Naive thymus-derived CD4-positive, alpha-beta T cell (primary cell): ENCODE measurements at regions not wholly inside any gene's neighbourhood (a gene's known extent, or its start where the extent isn't known, plus 50 kb on each side); places are given as distances from the start of the nearest gene placed in this dataset.

Experiments used
- ATAC-seq: fragments of 150-1000 bp; cut with Tn5 transposase; 2 replicates; pipeline ENCODE4 v1.10.0; 2021; ENCODE audit warnings: mild to moderate bottlenecking, moderate library complexity
- CTCF ChIA-PET: fragments of 350-600 bp; sonication (Branson Sonifier 250); formaldehyde crosslinking; loops from one replicate; lab custom pipeline; 2021; ENCODE audit warnings: antibody characterized with exemption; lab: Charles Lee
- POLR2A ChIA-PET: fragments of 350-600 bp; sonication (Branson Sonifier 250); formaldehyde crosslinking; loops from one replicate; lab custom pipeline; 2021; ENCODE audit warnings: antibody characterized with exemption, inconsistent platforms; lab: Charles Lee
- DNase-seq, 9 donors: peaks; one replicate each; pipeline versions ENCODE4 v3.0.0 to v3.0.0-alpha.2; 2020 to 2022; ENCODE audit warnings: mixed read lengths in 1 of 9
- H3K27ac ChIP-seq: one replicate; pipeline ENCODE4 v1.7.0; 2013; ENCODE audit warnings: mild to moderate bottlenecking, low read depth, low read length, moderate library complexity
- H3K27me3 ChIP-seq, 2 donors: one replicate each; pipeline ENCODE4 v1.7.0; 2013; ENCODE audit warnings: low read length in 2 of 2, mild to moderate bottlenecking in 2 of 2, moderate library complexity in 2 of 2; ENCODE audit not compliant: control insufficient read depth in 2 of 2, insufficient read depth in 2 of 2
- H3K36me3 ChIP-seq, 3 experiments: 1 replicate in 2 of 3; 2 replicates in 1 of 3; pipeline ENCODE4 v1.7.0; 2013; ENCODE audit warnings: low read length in 3 of 3, mild to moderate bottlenecking in 3 of 3, moderate library complexity in 1 of 3; ENCODE audit not compliant: insufficient read depth in 3 of 3, control insufficient read depth in 2 of 3
- H3K4me1 ChIP-seq, 2 donors: one replicate each; pipeline ENCODE4 v1.7.0; 2013; ENCODE audit warnings: low read length in 2 of 2, mild to moderate bottlenecking in 2 of 2, moderate library complexity in 1 of 2; ENCODE audit not compliant: control insufficient read depth in 2 of 2, insufficient read depth in 2 of 2
- H3K4me3 ChIP-seq: 2 replicates; pipeline ENCODE4 v1.7.0; 2013; ENCODE audit warnings: mild to moderate bottlenecking, low read length
- H3K9me3 ChIP-seq, 3 experiments: 1 replicate in 2 of 3; 2 replicates in 1 of 3; pipeline ENCODE4 v1.7.0; 2013; ENCODE audit warnings: low read length in 3 of 3; ENCODE audit not compliant: control insufficient read depth in 2 of 3
- H3K27ac Mint-ChIP-seq, 9 donors: one replicate each; pipeline ENCODE4 v1.8.0; 2020 to 2022; ENCODE audit warnings: mixed read lengths in 9 of 9, mild to moderate bottlenecking in 8 of 9, moderate library complexity in 5 of 9, inconsistent platforms in 2 of 9
- H3K27me3 Mint-ChIP-seq, 5 donors: one replicate each; pipeline ENCODE4 v1.8.0; 2021 to 2022; ENCODE audit warnings: mixed read lengths in 5 of 5, mild to moderate bottlenecking in 1 of 5
- H3K36me3 Mint-ChIP-seq, 5 donors: one replicate each; pipeline ENCODE4 v1.8.0; 2020 to 2022; ENCODE audit warnings: mixed read lengths in 5 of 5, mild to moderate bottlenecking in 3 of 5, inconsistent platforms in 1 of 5
- H3K4me1 Mint-ChIP-seq, 7 donors: one replicate each; pipeline ENCODE4 v1.8.0; 2020 to 2022; ENCODE audit warnings: mixed read lengths in 7 of 7, mild to moderate bottlenecking in 3 of 7, inconsistent platforms in 1 of 7
- H3K4me3 Mint-ChIP-seq, 10 donors: one replicate each; pipeline ENCODE4 v1.8.0; 2020 to 2022; ENCODE audit warnings: mild to moderate bottlenecking in 10 of 10, mixed read lengths in 10 of 10, moderate library complexity in 6 of 10, inconsistent platforms in 2 of 10
- H3K9me3 Mint-ChIP-seq, 11 donors: one replicate each; pipeline ENCODE4 v1.8.0; 2020 to 2022; ENCODE audit warnings: mixed read lengths in 11 of 11, mild to moderate bottlenecking in 4 of 11, inconsistent platforms in 1 of 11, moderate library complexity in 1 of 11
- intact Hi-C, 2 donors: fragments of 100-400 bp; cut with micrococcal nuclease; formaldehyde crosslinking; loops; one replicate each; pipeline ENCODE4 v1.15.1; 2023

DNA sequence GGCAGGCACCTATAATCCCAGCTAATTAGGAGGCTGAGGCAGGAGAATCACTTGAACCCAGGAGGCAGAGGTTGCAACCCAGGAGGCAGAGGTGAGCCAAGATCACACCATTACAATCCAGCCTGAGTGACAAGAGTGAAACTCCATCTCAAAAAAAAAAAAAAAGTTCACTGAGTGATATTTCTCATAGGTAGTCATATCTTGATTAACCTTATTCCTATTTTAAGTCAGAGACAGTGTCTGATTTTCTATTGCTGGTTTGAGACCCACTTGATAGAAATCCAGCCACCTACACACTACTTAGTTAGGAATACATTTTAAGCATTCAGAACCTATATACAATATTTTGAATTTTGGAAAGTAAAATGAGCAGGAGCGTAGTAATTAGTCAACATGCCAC is 357.4 kb upstream of the ADGRL2 start:
- Mint-ChIP-seq H3K36me3 (no peaks in the 10 kb centered on the region), H3K9me3 (peaks cover 0 to 5% (median 0%) of the 10 kb centered on the region in 11 donors), H3K27ac (no peak overlapping the region), H3K4me3 (no peak overlapping the region), H3K27me3 (no peaks in the 10 kb centered on the region), H3K4me1 (no peaks in the 10 kb centered on the region)
- Histone ChIP-seq H3K4me3 (no peak overlapping the region), H3K36me3 (no peaks in the 10 kb centered on the region), H3K9me3 (no peaks in the 10 kb centered on the region), H3K27ac (no peak overlapping the region), H3K4me1 (no peaks in the 10 kb centered on the region), H3K27me3 (no peaks in the 10 kb centered on the region)
- CTCF ChIA-PET = no interaction called here
- ATAC-seq (no peak), DNase-seq (no peak)
- intact Hi-C loops = no loop called here
- POLR2A ChIA-PET = no interaction called here

DNA sequence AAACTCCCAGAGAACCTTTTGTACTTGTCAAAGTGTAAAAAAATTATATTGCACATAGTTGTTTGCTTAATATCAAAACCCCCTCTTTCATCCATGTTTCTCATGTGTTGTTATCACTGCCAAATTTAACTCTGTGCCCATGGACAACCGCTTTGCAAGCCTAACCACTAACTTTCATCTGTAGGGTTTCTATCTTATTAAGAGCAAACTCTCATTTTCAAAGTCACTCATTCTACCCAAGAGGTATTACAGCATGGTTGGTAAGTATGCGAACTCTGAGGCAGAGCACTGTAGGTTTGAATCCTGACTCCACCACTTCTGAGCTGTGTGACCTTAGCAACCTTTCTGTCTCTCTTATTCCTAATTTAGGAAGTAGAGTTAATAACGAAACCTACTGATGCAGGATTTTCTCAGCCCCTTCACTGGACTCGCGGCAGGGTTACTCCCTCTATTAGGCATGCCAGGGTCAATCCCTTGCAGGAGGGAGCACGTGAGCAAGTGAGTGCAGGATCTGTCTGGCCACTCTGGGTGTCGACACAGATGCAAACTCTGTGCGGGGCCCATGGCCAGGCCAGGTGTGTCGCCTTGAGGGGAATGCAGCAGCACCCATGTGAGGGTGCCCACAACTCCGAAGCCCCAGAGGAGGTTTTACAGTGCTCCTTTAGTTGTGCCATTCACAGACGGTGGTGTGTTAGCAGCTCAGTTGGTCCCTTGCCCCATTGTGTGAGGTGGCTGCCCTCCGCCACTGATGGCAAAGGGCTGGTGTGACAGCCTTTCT is 361.5 kb upstream of the ADGRL2 start:
- Mint-ChIP-seq H3K9me3 (peaks cover 0 to 5% (median 0%) of the 10 kb centered on the region in 11 donors), H3K27me3 (no peaks in the 10 kb centered on the region), H3K27ac (no peak overlapping the region), H3K4me1 (no peaks in the 10 kb centered on the region), H3K4me3 (no peak overlapping the region), H3K36me3 (no peaks in the 10 kb centered on the region)
- Histone ChIP-seq H3K27me3 (no peaks in the 10 kb centered on the region), H3K9me3 (no peaks in the 10 kb centered on the region), H3K27ac (no peak overlapping the region), H3K4me3 (no peak overlapping the region), H3K36me3 (no peaks in the 10 kb centered on the region), H3K4me1 (no peaks in the 10 kb centered on the region)
- intact Hi-C loops = no loop called here
- DNase-seq (no peak), ATAC-seq (no peak)
- ChIA-PET CTCF (no interaction called here), POLR2A (no interaction called here)

DNA sequence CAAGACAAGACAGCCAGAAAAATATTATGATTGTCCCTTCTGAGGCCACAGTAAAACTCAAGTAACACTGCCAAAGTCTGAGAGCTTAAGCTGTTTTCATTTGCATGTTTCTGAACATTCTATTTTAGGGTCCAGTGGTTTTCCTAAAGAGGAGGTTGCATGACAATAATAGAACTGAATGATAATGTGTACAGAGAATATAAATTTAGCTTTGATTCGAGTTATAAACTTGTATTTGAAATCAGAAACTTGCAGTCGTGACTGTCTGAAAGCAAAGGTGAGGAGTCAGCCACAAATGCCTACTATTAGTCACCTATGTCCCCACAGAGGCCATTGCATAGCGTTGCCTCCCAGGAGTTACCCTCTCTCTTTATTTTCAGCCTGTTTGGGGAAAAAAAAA is 363.1 kb upstream of the ADGRL2 start:
- Histone ChIP-seq H3K9me3 (no peaks in the 10 kb centered on the region), H3K27ac (no peak overlapping the region), H3K4me3 (no peak overlapping the region), H3K36me3 (no peaks in the 10 kb centered on the region), H3K27me3 (no peaks in the 10 kb centered on the region), H3K4me1 (no peaks in the 10 kb centered on the region)
- no peak overlapping the region for H3K4me3 Mint-ChIP-seq
- POLR2A ChIA-PET = no interaction called here
- H3K36me3 Mint-ChIP-seq = no peaks in the 10 kb centered on the region
- DNase-seq (no peak), ATAC-seq (no peak)
- H3K27me3 Mint-ChIP-seq = no peaks in the 10 kb centered on the region
- no peak overlapping the region for H3K27ac Mint-ChIP-seq
- no peaks in the 10 kb centered on the region for H3K4me1 Mint-ChIP-seq
- CTCF ChIA-PET = no interaction called here
- H3K9me3 Mint-ChIP-seq = peaks cover 0 to 7% (median 0%) of the 10 kb centered on the region in 11 donors
- intact Hi-C loops = no loop called here

DNA sequence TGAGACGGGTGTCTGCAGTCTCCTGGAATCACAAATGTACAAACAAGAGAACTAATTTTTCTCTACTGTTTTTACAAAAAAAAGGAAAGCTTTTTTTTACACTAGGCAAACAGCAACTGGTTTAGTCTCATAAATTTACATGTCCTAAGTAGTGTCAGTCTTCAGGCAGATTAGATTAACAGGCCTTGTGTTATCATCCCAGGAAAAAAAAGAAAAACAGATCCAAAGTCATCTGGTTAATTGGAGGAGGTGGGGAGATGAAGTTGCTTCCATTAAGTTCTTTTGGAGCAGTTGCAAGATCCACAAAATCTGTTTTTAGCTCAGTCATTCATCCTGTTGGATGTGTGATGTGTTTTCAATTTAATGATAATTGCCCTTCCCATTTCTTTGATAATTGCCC is 363.5 kb upstream of the ADGRL2 start:
- ATAC-seq (no peak), DNase-seq (no peak)
- H3K4me1 Mint-ChIP-seq = no peaks in the 10 kb centered on the region
- Histone ChIP-seq H3K4me1 (no peaks in the 10 kb centered on the region), H3K36me3 (no peaks in the 10 kb centered on the region), H3K27ac (no peak overlapping the region), H3K27me3 (no peaks in the 10 kb centered on the region), H3K9me3 (no peaks in the 10 kb centered on the region), H3K4me3 (no peak overlapping the region)
- intact Hi-C loops = no loop called here
- H3K9me3 Mint-ChIP-seq = peaks cover 0 to 7% (median 0%) of the 10 kb centered on the region in 11 donors
- H3K27me3 Mint-ChIP-seq = no peaks in the 10 kb centered on the region
- CTCF ChIA-PET = no interaction called here
- H3K4me3 Mint-ChIP-seq = no peak overlapping the region
- POLR2A ChIA-PET = no interaction called here
- no peaks in the 10 kb centered on the region for H3K36me3 Mint-ChIP-seq
- H3K27ac Mint-ChIP-seq = no peak overlapping the region

GRCh38 chr1:81435175-81435574 is 365.6 kb upstream of the ADGRL2 start:
- Histone ChIP-seq H3K9me3 (no peaks in the 10 kb centered on the region), H3K4me3 (no peak overlapping the region), H3K4me1 (no peaks in the 10 kb centered on the region), H3K27ac (no peak overlapping the region), H3K27me3 (no peaks in the 10 kb centered on the region), H3K36me3 (no peaks in the 10 kb centered on the region)
- Mint-ChIP-seq H3K27me3 (no peaks in the 10 kb centered on the region), H3K4me1 (no peaks in the 10 kb centered on the region), H3K4me3 (no peak overlapping the region), H3K9me3 (peaks cover 0 to 5% (median 0%) of the 10 kb centered on the region in 11 donors), H3K36me3 (no peaks in the 10 kb centered on the region), H3K27ac (no peak overlapping the region)
- POLR2A ChIA-PET = no interaction called here
- ATAC-seq (no peak), DNase-seq (no peak)
- intact Hi-C loops = no loop called here
- CTCF ChIA-PET = interaction anchor here (0.6 kb wide), 1 partner anchor 1328 kb away, joined by 3 read pairs; no protein-coding TSS in a partner anchor

DNA sequence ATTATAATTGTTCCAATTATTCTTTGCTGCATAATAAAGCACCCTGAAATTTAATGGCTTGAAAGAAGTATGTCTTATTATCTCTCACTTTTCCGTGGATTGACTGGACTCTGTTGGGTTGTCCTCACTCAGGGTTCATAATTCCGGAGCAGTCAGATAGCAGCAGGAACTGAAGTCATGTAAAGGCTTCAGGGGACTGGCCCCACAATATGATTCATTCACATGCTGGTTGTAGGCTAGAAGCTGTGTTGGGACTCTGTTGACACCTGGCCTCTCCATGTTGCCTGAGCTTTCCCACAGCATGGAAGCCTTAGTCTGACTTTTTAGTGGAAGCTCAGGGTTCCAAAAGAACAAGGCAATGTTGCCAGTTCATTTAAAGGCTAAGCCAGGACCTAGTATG is 367.1 kb upstream of the ADGRL2 start:
- ChIA-PET POLR2A (no interaction called here), CTCF (no interaction called here)
- Mint-ChIP-seq H3K36me3 (no peaks in the 10 kb centered on the region), H3K4me1 (no peaks in the 10 kb centered on the region), H3K4me3 (no peak overlapping the region), H3K27me3 (no peaks in the 10 kb centered on the region), H3K27ac (no peak overlapping the region), H3K9me3 (peaks cover 0 to 6% (median 3%) of the 10 kb centered on the region in 11 donors)
- no peaks in the 10 kb centered on the region for H3K4me1 ChIP-seq
- intact Hi-C loops = no loop called here
- no peak overlapping the region for H3K4me3 ChIP-seq
- no peaks in the 10 kb centered on the region for H3K9me3 ChIP-seq
- H3K36me3 ChIP-seq = no peaks in the 10 kb centered on the region
- no peaks in the 10 kb centered on the region for H3K27me3 ChIP-seq
- no peak for ATAC-seq
- DNase-seq = no peak
- H3K27ac ChIP-seq = no peak overlapping the region

- Mint-ChIP-seq H3K4me1 (no peaks in the 10 kb centered on the region), H3K4me3 (no peak overlapping the region), H3K36me3 (no peaks in the 10 kb centered on the region), H3K9me3 (peaks cover 0 to 7% (median 3%) of the 10 kb centered on the region in 11 donors), H3K27me3 (no peaks in the 10 kb centered on the region), H3K27ac (no peak overlapping the region)
- Histone ChIP-seq H3K4me3 (no peak overlapping the region), H3K36me3 (no peaks in the 10 kb centered on the region), H3K27ac (no peak overlapping the region), H3K9me3 (no peaks in the 10 kb centered on the region), H3K4me1 (no peaks in the 10 kb centered on the region), H3K27me3 (no peaks in the 10 kb centered on the region)
- CTCF ChIA-PET = no interaction called here
- POLR2A ChIA-PET = no interaction called here
- DNase-seq = no peak
- ATAC-seq = no peak
- intact Hi-C loops = no loop called here
Measured at GRCh38 chr1:81432654-81433109, 368.1 kb upstream of the ADGRL2 start.
